ENCODE measurements at regions not wholly inside any gene's neighbourhood (a gene's known extent, or its start where the extent isn't known, plus 50 kb on each side); places are given as distances from the start of the nearest gene placed in this dataset.

- ATAC-seq (ENCODE audit: poor library complexity) (no peak), DNase-seq (no peak)
- peaks cover 6% of the 10 kb centered on the region for H3K27me3 Mint-ChIP-seq
- no peaks in the 10 kb centered on the region for H3K9me3 ChIP-seq (ENCODE audit: control insufficient read depth in 1 of 2, insufficient read depth in 1 of 2, low read length in 2 of 2)
- ChIA-PET POLR2A (no interaction called here), CTCF (no interaction called here)
- no peaks in the 10 kb centered on the region for H3K4me1 Mint-ChIP-seq (ENCODE audit: low read depth)
- H3K27ac Mint-ChIP-seq: no peak overlapping the region
- H3K4me3 Mint-ChIP-seq: no peak overlapping the region
- no peaks in the 10 kb centered on the region for H3K4me1 ChIP-seq (ENCODE audit: insufficient read depth, low read length)
- no peaks in the 10 kb centered on the region for H3K36me3 Mint-ChIP-seq (ENCODE audit: low read depth)
- intact Hi-C loops (cut with DNase I, micrococcal nuclease): no loop called here
- no peak overlapping the region for H3K4me3 ChIP-seq (ENCODE audit: low read length)
- H3K9me3 Mint-ChIP-seq: no peaks in the 10 kb centered on the region
- H3K27me3 ChIP-seq (ENCODE audit: control insufficient read depth in 1 of 2, insufficient read depth in 2 of 2, low read length in 2 of 2): no peaks in the 10 kb centered on the region
- H3K27ac ChIP-seq (ENCODE audit: low read depth in 1 of 2, low read length in 2 of 2): no peak overlapping the region
- H3K36me3 ChIP-seq (ENCODE audit: insufficient read depth, low read length): no peaks in the 10 kb centered on the region
- TF ChIP-seq CTCF (IDR thresholded peaks at IDR 0.05): no peak
Measured at GRCh38 chr9:89945133-89945532, 340.3 kb downstream of the GADD45G start.

- intact Hi-C loops (cut with DNase I, micrococcal nuclease): no loop called here
- Histone ChIP-seq H3K4me3 (ENCODE audit: low read length) (no peak overlapping the region), H3K4me1 (ENCODE audit: insufficient read depth, low read length) (no peaks in the 10 kb centered on the region), H3K9me3 (ENCODE audit: control insufficient read depth in 1 of 2, insufficient read depth in 1 of 2, low read length in 2 of 2) (no peaks in the 10 kb centered on the region), H3K36me3 (ENCODE audit: insufficient read depth, low read length) (no peaks in the 10 kb centered on the region), H3K27ac (ENCODE audit: low read depth in 1 of 2, low read length in 2 of 2) (no peak overlapping the region), H3K27me3 (ENCODE audit: control insufficient read depth in 1 of 2, insufficient read depth in 2 of 2, low read length in 2 of 2) (no peaks in the 10 kb centered on the region)
- no peaks in the 10 kb centered on the region for H3K4me1 Mint-ChIP-seq (ENCODE audit: low read depth)
- DNase-seq: no peak
- ChIA-PET CTCF (no interaction called here), POLR2A (no interaction called here)
- no peaks in the 10 kb centered on the region for H3K36me3 Mint-ChIP-seq (ENCODE audit: low read depth)
- no peak overlapping the region for H3K4me3 Mint-ChIP-seq
- H3K27ac Mint-ChIP-seq: no peak overlapping the region
- H3K9me3 Mint-ChIP-seq: no peaks in the 10 kb centered on the region
- no peaks in the 10 kb centered on the region for H3K27me3 Mint-ChIP-seq
- no peak for ATAC-seq (ENCODE audit: poor library complexity)
- TF ChIP-seq CTCF (IDR thresholded peaks at IDR 0.05): no peak
Measured at GRCh38 chr9:89946741-89947140, 341.9 kb downstream of the GADD45G start.

GRCh38 chr9:89949111-89949510, 344.3 kb downstream of the GADD45G start:
- Histone ChIP-seq H3K27me3 (ENCODE audit: control insufficient read depth in 1 of 2, insufficient read depth in 2 of 2, low read length in 2 of 2) (no peaks in the 10 kb centered on the region), H3K4me1 (ENCODE audit: insufficient read depth, low read length) (no peaks in the 10 kb centered on the region), H3K4me3 (ENCODE audit: low read length) (no peak overlapping the region), H3K27ac (ENCODE audit: low read depth in 1 of 2, low read length in 2 of 2) (no peak overlapping the region), H3K9me3 (ENCODE audit: control insufficient read depth in 1 of 2, insufficient read depth in 1 of 2, low read length in 2 of 2) (no peaks in the 10 kb centered on the region), H3K36me3 (ENCODE audit: insufficient read depth, low read length) (no peaks in the 10 kb centered on the region)
- Mint-ChIP-seq H3K4me1 (ENCODE audit: low read depth) (no peaks in the 10 kb centered on the region), H3K36me3 (ENCODE audit: low read depth) (no peaks in the 10 kb centered on the region), H3K27ac (no peak overlapping the region), H3K4me3 (no peak overlapping the region), H3K9me3 (no peaks in the 10 kb centered on the region), H3K27me3 (no peaks in the 10 kb centered on the region)
- ChIA-PET POLR2A (no interaction called here), CTCF (no interaction called here)
- ATAC-seq (ENCODE audit: poor library complexity): no peak
- intact Hi-C loops (cut with DNase I, micrococcal nuclease): no loop called here
- TF ChIP-seq CTCF (IDR thresholded peaks at IDR 0.05): no peak
- DNase-seq: no peak

Measured in CD4-positive, alpha-beta T cell (primary cell).